ENCODE measurements at regions not wholly inside any gene's neighbourhood (a gene's known extent, or its start where the extent isn't known, plus 50 kb on each side); places are given as distances from the start of the nearest gene placed in this dataset.
A peak's percentile ranks its signal among the peaks of the same experiment; 100 is the strongest.

DNA sequence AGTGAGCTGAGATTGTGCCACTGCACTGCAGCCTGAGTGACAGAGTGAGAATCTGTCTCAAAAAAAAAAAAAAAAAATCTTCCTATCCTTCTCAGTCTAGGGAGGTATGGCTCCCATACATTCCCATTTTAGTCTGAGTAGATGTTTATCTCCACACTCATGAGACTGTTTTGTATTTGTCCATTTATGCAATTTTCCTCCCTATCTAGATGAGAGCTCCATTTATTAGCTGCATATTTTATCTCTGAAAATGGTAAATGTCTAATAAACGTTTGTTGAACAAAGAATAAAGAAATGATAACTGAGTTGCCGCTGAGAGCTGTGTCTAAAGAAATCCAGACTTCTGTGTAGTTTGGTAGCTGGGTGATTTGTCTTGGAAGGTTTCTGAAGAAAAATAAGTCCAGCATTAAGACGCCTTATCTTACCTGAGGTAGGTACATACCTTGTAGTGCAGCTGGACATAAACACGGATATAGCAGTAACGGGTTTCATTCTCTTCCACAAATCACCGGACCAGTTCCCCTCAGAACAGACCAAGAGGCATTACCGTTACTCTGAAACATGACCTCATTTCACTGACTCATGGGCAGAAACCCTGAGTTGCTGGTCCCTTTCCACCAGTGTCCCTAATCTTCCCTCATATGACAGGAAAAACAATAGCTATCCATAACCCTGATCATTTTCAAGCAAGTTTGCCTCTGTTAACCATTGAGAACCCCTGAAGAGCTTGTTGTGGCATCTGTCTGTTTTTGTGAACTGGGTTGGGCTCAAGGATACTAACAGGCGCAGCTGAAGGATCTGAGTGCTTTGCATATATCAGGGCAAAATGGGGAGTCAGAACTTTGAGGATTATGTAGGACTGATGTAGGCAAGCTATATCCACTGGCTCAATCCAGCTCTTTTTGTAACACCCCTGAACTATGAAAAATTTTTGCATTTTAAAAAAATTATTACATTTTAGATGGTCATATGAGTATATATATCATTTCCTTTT lies 177.4 kb upstream of the XYLT1 start:
- no peak for DNase-seq (ENCODE audit: low spot score)

- DNase-seq (ENCODE audit: low spot score), result no peak
Measured at GRCh38 chr16:17643935-17644334, 173.2 kb upstream of the XYLT1 start.

DNA sequence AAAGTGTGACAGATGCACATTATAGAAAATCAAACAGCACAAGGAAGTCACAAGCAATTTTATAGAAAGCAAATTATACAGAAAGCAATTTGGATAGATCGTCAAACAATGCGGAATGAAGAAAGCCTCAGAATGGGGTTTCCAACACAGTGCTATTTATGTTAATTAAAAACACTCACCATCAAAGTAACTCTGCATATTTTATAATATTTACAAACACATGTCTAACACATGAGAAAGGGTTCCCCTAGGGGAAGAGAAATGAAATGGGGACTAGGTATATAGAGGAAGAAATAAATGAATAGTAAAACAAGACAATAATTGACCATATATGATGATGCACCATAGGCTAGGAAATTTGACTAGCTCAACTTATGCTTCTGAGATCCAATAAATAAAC lies 171.2 kb upstream of the XYLT1 start:
- DNase-seq (ENCODE audit: low spot score), result no peak

DNA sequence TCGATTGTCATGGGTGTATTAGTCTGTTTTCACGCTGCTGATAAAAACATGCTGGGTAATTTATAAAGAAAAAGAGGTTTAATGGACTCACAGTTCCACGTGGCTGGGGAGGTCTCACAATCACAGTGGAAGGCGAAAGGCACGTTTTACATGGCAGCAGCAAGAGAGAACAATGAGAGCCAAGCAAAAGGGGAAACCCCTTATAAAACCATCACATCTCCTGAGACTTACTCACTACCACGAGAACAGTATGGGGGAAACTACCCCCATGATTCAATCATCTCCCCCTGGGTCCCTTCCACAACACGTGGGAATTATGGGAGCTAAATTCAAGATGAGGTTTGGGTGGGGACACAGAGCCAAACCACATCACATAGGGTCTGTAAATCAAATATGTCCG lies 167.4 kb upstream of the XYLT1 start:
- no peak for DNase-seq (ENCODE audit: low spot score)

- DNase-seq (ENCODE audit: low spot score), result no peak
Measured at GRCh38 chr16:17635183-17635582, 164.4 kb upstream of the XYLT1 start.

GRCh38 chr16:17633181-17633951 lies 162.6 kb upstream of the XYLT1 start:
- DNase-seq (ENCODE audit: low spot score), result no peak

GRCh38 chr16:17632667-17633066 lies 161.9 kb upstream of the XYLT1 start:
- DNase-seq (ENCODE audit: low spot score), result no peak

DNA sequence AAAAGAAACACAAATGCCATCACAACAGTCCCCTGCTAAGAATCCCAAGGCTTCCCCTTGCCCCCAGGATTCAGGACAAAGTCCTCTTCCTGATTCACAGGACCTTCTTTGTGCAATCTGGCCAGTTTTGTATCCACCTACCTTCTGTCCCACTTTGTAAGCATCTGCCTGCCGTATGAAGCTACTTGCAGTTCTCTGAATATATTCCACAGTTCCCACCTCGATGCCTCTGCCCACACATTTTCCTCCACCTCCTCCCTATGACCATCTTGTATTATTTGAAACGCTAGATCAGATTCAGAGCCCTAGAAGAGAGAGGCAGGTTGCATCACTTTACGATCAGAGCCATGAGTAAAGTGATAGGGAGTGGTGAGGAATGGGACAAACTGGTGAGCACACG lies 159.2 kb upstream of the XYLT1 start:
- DNase-seq (ENCODE audit: low spot score), result no peak

- DNase-seq (ENCODE audit: low spot score), result no peak
Measured at GRCh38 chr16:17628983-17629382, 158.2 kb upstream of the XYLT1 start.

DNA sequence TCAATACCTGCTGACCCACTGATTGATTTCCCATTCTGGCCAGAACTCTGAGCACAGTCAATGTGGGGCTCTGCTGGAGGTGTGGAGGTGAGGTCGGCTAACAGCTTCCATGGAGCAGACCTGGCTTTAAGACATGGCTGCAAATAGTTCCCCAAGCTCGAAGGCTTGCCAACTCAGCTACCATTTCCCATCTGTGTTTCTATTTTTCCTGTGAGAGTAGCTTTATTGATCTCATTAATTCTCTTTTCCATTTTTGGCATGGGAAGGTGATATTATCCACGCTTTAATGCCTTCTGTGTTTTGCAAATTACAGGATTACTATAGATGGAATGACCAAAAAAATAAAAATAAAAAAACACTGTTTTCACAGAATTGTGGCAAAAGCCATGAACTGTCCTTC lies 151.6 kb upstream of the XYLT1 start:
- DNase-seq (ENCODE audit: low spot score), result no peak

DNA sequence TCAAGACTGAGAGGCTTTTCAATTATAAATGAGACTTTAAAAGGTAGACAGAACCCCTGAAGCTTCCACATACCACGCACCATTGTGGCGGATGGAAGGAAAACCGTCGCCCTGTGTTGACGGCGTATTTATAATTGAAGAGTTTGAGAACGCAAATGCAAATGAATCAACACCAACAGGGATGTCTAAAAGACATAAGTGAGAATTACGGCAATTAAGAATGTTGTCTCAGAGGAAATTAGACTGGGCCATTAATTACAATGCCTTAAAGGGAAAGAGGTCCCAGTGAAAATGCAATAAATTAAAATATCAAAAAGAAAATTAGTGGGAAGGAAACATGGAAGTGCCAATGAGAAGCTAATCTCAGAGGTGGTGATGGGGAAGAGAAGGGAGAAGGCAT lies 148.5 kb upstream of the XYLT1 start:
- no peak for DNase-seq (ENCODE audit: low spot score)

DNA sequence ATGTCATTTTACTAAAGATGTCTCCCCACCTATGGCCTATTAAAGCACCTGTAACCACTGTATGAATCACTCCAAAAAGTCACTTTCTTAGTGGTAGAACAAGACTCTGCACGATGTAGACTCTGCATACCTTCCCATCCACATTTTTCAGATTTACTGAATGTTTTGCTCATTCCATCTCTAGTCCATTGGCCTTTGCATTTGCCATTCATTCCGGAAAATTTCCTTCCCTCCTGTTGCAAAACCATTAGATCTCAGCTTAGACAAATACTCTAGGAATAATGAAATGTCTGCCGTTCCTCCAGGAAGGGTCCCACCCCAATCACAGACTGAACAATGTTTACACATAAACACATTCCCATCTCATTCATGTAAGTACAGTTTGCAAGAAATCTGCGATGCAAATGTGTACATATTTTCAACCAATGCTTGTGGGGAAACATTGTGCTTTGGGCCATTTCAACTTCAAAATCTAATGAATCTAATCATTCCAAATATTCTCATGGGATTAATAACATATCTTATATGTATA lies 146.3 kb upstream of the XYLT1 start:
- DNase-seq (ENCODE audit: low spot score), result no peak

- no peak for DNase-seq (ENCODE audit: low spot score)
Measured at GRCh38 chr16:17612336-17612735, 141.6 kb upstream of the XYLT1 start.

DNA sequence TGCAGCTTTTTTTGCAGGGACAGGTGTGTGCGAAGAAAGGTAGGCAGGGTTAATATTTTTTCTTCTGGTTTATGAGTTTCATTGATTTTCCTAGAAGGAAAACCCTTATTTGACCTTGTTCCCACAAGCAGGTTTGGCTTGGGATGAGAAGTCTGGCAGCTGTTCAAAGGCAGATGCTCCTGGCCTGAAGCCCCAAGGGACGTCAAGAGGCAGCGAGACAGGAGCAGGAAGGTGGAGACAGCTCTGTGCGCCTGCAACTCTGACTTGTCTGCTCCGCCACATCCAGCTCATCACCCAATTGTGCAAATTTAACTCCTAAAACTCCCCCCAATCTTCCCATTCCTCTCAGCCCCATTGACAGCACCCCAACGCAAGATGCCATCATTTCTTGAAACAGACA lies 136.8 kb upstream of the XYLT1 start:
- DNase-seq (ENCODE audit: low spot score), result peak; percentile 22

GRCh38 chr16:17607075-17607509 lies 136.3 kb upstream of the XYLT1 start:
- no peak for DNase-seq (ENCODE audit: low spot score)

DNA sequence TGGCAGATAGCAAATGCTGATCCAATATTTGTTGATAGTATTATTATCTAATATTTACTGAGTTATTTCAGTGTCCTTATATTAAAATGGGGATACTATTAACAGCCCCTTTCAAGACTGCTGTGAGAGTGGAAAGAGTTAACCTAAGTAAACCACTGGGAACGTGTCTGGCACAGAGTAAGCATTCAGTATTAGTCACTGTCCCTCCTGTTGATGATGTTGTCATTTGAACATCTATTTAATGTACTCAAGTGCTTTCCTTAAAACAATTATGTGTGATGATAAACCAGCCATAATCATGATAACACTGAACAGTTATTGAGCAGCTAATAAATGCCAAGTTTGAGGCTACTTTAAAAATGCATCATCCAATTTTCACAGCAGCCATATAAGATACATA lies 135.7 kb upstream of the XYLT1 start:
- no peak for DNase-seq (ENCODE audit: low spot score)

DNA sequence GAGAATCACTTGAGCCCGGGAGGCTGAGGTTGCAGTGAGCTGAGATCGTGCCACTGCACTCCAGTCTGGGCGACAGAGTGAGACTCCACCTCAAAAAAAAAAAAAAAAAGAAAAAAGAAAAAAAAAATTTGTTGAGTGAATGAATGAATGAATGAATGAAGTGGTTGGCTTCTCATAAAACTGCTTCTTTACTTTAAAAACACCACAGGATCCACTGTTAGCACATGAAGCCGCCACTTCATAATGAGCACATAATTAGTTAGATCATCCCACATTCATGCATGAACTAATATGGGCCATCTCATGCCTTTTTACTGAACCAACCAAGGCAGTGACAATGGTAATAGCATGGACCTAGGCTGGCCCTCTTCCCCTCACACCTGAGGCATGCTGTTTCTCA lies 135.0 kb upstream of the XYLT1 start:
- DNase-seq (ENCODE audit: low spot score), result no peak

DNA sequence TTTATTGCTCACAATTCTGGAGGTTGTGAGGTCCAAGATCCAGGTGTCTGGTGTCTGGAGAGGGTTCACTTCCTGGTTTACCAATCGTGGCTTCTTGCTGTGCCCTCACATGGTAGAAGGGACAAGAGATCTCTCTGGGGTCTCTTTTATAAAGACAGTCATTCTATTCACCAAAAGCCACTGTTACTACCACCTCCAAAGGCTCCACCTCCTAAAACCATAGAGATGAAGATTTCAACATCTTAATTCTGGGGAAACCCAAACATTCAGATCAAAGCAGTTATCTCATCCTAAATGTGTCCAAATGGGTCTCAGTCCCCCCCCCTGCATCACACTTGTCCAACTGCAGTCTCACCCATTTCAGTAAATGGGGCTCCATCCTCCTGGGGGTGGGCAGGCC lies 132.9 kb upstream of the XYLT1 start:
- no peak for DNase-seq (ENCODE audit: low spot score)

- no peak for DNase-seq (ENCODE audit: low spot score)
Measured at GRCh38 chr16:17602678-17603077, 131.9 kb upstream of the XYLT1 start.

GRCh38 chr16:17598968-17599367 lies 128.2 kb upstream of the XYLT1 start:
- no peak for DNase-seq (ENCODE audit: low spot score)

- no peak for DNase-seq (ENCODE audit: low spot score)
Measured at GRCh38 chr16:17591655-17592405, 121.1 kb upstream of the XYLT1 start.
